22Rv1 (cell line): ENCODE measurements at regions not wholly inside any gene's neighbourhood (a gene's known extent, or its start where the extent isn't known, plus 50 kb on each side); places are given as distances from the start of the nearest gene placed in this dataset.

Source experiments
- ZFX ChIP-seq: fragments of 450-650 bp; IDR thresholded peaks from 2 replicates; pipeline ENCODE4 v1.6.1; 2017; ENCODE audit warnings: antibody characterized with exemption, borderline replicate concordance
- TF ChIP-seq, protein P1 (sequence below): fragments of 450-650 bp; IDR thresholded peaks from 2 replicates; pipeline ENCODE4 v1.5.1; 2017; ENCODE audit warnings: mild to moderate bottlenecking

DNA sequence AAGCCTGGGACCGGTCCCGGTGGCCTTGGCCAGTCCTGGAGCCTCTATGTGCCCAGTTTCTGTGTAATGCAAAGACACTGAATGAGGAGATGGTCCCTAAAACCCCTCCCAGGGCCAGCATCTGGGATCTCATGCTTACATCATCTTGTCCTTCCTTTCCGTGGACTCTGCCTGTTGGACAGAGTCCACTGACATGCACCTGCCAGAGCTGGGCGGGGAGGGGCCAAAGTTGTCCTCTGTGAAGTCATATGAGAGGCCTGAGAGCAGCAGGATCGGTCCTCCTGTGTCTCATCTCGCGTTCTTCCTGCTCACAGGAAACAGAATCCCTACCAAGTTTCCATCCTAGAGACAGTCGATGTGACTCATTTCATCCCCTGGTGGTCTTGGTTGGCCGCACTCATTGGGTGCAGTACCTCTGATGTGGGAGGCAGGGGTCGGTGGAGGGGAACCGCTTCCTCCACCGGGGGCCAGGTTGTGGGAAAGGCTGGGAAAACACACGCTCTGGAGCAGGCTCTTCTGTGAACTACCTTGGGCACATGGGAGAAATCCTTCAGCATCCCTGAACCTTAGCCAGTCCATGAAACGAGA, 389.6 kb upstream of the PODXL start:
- TF ChIP-seq, protein P1, sequence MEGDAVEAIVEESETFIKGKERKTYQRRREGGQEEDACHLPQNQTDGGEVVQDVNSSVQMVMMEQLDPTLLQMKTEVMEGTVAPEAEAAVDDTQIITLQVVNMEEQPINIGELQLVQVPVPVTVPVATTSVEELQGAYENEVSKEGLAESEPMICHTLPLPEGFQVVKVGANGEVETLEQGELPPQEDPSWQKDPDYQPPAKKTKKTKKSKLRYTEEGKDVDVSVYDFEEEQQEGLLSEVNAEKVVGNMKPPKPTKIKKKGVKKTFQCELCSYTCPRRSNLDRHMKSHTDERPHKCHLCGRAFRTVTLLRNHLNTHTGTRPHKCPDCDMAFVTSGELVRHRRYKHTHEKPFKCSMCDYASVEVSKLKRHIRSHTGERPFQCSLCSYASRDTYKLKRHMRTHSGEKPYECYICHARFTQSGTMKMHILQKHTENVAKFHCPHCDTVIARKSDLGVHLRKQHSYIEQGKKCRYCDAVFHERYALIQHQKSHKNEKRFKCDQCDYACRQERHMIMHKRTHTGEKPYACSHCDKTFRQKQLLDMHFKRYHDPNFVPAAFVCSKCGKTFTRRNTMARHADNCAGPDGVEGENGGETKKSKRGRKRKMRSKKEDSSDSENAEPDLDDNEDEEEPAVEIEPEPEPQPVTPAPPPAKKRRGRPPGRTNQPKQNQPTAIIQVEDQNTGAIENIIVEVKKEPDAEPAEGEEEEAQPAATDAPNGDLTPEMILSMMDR, result no peak
- TF ChIP-seq ZFX, result no peak
